HEK293T (cell line): ENCODE measurements at regions not wholly inside any gene's neighbourhood (a gene's known extent, or its start where the extent isn't known, plus 50 kb on each side); places are given as distances from the start of the nearest gene placed in this dataset.

Experiments
- CTCF ChIA-PET: fragments of 350-600 bp; formaldehyde crosslinking; extraction: SDS; loops from one replicate; lab custom pipeline; 2021; ENCODE audit warnings: antibody characterized with exemption, inconsistent platforms; lab: Yijun Ruan, JAX
- POLR2A ChIA-PET: fragments of 350-600 bp; formaldehyde crosslinking; extraction: SDS; loops from one replicate; lab custom pipeline; 2020; ENCODE audit warnings: antibody characterized with exemption, inconsistent platforms; lab: Yijun Ruan, JAX
- DNase-seq: peaks from one replicate; pipeline ENCODE4 v3.0.0; 2012; ENCODE audit warnings: mixed read lengths; ENCODE audit errors: extremely low spot score
- ARNT ChIP-seq: fragments of 450-650 bp; IDR thresholded peaks from 2 replicates; pipeline ENCODE4 v1.6.1; 2017; ENCODE audit warnings: mild to moderate bottlenecking
- BHLHE40 ChIP-seq: fragments of 450-650 bp; IDR thresholded peaks from 2 replicates; pipeline ENCODE4 v1.6.1; 2016; ENCODE audit warnings: mild to moderate bottlenecking, moderate library complexity, borderline replicate concordance
- CTBP1 ChIP-seq: fragments of 450-650 bp; IDR thresholded peaks from 2 replicates; pipeline ENCODE4 v1.6.1; 2016; ENCODE audit warnings: borderline replicate concordance
- ELF4 ChIP-seq: fragments of 450-650 bp; IDR thresholded peaks from 2 replicates; pipeline ENCODE4 v1.6.1; 2017; ENCODE audit warnings: antibody characterized with exemption
- FOXA1 ChIP-seq: fragments of 450-650 bp; IDR thresholded peaks from 2 replicates; pipeline ENCODE4 v1.6.1; 2016; ENCODE audit warnings: mild to moderate bottlenecking
- FOXK2 ChIP-seq: fragments of 450-650 bp; IDR thresholded peaks from 2 replicates; pipeline ENCODE4 v1.6.1; 2016; ENCODE audit warnings: mild to moderate bottlenecking
- FOXM1 ChIP-seq: fragments of 450-650 bp; IDR thresholded peaks from 2 replicates; pipeline ENCODE4 v1.6.1; 2017; ENCODE audit warnings: mild to moderate bottlenecking, borderline replicate concordance
- HDGF ChIP-seq: fragments of 450-650 bp; IDR thresholded peaks from 2 replicates; pipeline ENCODE4 v1.6.1; 2017; ENCODE audit warnings: antibody characterized with exemption, borderline replicate concordance
- L3MBTL2 ChIP-seq: fragments of 450-650 bp; conservative IDR thresholded peaks from 2 replicates; pipeline ENCODE4 v1.6.1; 2016; ENCODE audit warnings: mild to moderate bottlenecking
- LEF1 ChIP-seq: fragments of 450-650 bp; IDR thresholded peaks from 2 replicates; pipeline ENCODE4 v1.6.1; 2017; ENCODE audit warnings: mild to moderate bottlenecking, borderline replicate concordance
- NFRKB ChIP-seq: fragments of 450-650 bp; IDR thresholded peaks from 2 replicates; pipeline ENCODE4 v1.6.1; 2016; ENCODE audit warnings: mild to moderate bottlenecking, moderate library complexity
- PKNOX1 ChIP-seq: fragments of 450-650 bp; IDR thresholded peaks from 2 replicates; pipeline ENCODE4 v1.6.1; 2016
- SP1 ChIP-seq: fragments of 450-650 bp; IDR thresholded peaks from 2 replicates; pipeline ENCODE4 v1.6.1; 2017
- SUZ12 ChIP-seq: fragments of 450-650 bp; IDR thresholded peaks from 2 replicates; pipeline ENCODE4 v1.6.1; 2016; ENCODE audit warnings: mild to moderate bottlenecking
- TARDBP ChIP-seq: fragments of 450-650 bp; IDR thresholded peaks from 2 replicates; pipeline ENCODE4 v1.6.1; 2016
- ZNF384 ChIP-seq: fragments of 450-650 bp; IDR thresholded peaks from 2 replicates; pipeline ENCODE4 v1.6.1; 2016

DNA sequence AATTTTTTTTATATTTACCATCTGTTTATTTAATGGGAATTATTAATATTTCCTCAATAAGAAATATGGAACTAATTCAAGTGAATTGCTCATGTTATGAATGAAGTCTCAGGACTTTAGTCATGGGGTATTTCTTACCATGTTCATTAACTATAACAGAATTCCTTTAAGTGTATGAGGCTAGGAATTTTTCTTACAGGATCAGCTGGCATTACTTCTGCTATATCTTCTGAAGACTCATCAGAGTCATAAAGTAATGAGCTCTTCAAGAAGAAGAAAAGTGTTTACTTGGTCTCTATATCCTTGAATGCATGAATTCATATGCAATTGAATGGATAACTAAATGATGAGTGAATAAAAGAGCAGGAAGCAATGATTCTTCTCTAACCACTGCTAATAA, 486.8 kb upstream of the THBS1 start:
- TF ChIP-seq ELF4, result no peak
- no peak for TF ChIP-seq ARNT
- TF ChIP-seq CTBP1, result no peak
- TF ChIP-seq SUZ12, result no peak
- TF ChIP-seq NFRKB, result no peak
- TF ChIP-seq TARDBP, result no peak
- no peak for TF ChIP-seq LEF1
- no peak for TF ChIP-seq FOXM1
- TF ChIP-seq BHLHE40, result no peak
- no peak for TF ChIP-seq HDGF
- POLR2A ChIA-PET, result no interaction called here
- CTCF ChIA-PET, result no interaction called here
- no peak for DNase-seq

DNA sequence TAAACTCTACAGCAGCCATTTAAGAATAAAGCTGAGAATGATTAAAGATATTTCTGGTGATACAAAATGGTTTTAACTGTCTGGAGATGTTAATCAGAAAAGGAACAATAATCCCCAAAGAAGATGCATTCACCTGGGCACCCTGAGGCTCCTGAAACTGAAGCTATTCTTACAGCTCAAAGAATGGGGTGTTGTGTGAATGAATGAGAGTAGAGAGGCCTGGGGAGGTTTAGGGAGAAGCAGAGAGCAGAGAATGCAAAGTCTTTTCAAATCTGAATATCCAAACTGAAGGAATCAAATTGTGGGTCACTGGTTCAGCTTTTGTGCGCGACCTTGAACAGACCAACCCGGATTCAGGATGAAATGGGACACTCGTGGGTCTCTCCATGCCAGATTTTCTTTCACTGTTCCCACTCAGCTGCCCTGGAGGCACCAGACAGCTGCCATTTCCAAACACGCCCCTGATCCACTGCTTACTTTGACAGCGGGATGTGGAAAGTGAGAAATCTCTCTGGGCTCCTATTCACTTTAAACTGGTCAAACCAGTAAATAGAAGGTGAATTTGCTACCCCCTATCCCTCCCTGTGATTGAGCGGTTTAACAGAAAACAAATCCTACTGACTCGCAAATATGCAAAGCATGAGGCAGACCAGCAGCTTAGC, 485.5 kb upstream of the THBS1 start:
- TF ChIP-seq ARNT (no peak), LEF1 (no peak), L3MBTL2 (no peak), BHLHE40 (no peak), NFRKB (no peak), FOXK2 (no peak), CTBP1 (no peak), ZNF384 (no peak), PKNOX1 (no peak), HDGF (no peak), ELF4 (no peak), FOXM1 (no peak), SP1 (no peak), SUZ12 (no peak), TARDBP (no peak)
- ChIA-PET CTCF (no interaction called here), POLR2A (interaction anchor here (0.6 kb wide), 1 partner anchor 238 kb away, joined by 3 read pairs; no protein-coding TSS in a partner anchor)
- no peak for DNase-seq

GRCh38 chr15:39096608-39097205, 484.2 kb upstream of the THBS1 start:
- DNase-seq, result no peak
- TF ChIP-seq FOXA1 (no peak), HDGF (no peak), PKNOX1 (no peak), CTBP1 (no peak), SP1 (no peak), BHLHE40 (no peak), TARDBP (no peak), ARNT (no peak), NFRKB (no peak), SUZ12 (no peak), FOXM1 (no peak), ELF4 (no peak), L3MBTL2 (no peak), LEF1 (no peak)
- ChIA-PET CTCF (no interaction called here), POLR2A (no interaction called here)

- ChIA-PET POLR2A (no interaction called here), CTCF (no interaction called here)
- no peak for DNase-seq
- TF ChIP-seq ELF4 (no peak), BHLHE40 (no peak), ZNF384 (no peak), ARNT (no peak), L3MBTL2 (no peak), SP1 (no peak), SUZ12 (no peak), TARDBP (no peak), PKNOX1 (no peak), FOXK2 (no peak), FOXM1 (no peak), CTBP1 (no peak), LEF1 (no peak), NFRKB (no peak), HDGF (no peak), FOXA1 (no peak)
Measured at GRCh38 chr15:39099524-39099923, 481.4 kb upstream of the THBS1 start.

DNA sequence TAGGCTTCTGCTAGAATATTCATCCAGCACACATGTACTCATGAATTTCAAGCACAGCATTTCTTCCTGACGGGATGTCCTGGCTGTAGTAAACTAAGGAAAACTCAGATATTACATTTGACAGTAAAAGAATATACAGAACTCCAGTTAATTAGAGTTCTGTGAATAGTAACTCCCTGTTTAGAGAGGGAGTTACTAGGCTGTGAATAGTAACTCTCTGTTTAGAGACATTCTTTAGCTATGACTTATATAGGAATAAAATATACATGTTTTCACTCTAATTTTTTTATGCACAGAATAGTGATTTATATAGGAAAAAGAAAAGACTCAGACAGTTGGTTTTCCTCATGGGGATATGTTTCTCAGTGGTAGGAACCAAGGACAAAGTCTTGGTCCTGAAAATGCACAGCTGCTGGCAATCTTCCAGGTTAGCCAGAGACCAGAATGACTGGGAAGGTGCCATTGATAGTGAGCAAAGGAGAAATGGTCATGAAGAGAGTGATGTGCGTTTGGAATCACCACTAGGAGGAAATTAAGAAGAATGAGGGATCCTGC, 480.7 kb upstream of the THBS1 start:
- no peak for TF ChIP-seq FOXM1
- TF ChIP-seq ELF4, result no peak
- no peak for TF ChIP-seq SP1
- TF ChIP-seq TARDBP, result no peak
- TF ChIP-seq L3MBTL2, result no peak
- DNase-seq, result no peak
- ChIA-PET POLR2A (no interaction called here), CTCF (no interaction called here)

DNA sequence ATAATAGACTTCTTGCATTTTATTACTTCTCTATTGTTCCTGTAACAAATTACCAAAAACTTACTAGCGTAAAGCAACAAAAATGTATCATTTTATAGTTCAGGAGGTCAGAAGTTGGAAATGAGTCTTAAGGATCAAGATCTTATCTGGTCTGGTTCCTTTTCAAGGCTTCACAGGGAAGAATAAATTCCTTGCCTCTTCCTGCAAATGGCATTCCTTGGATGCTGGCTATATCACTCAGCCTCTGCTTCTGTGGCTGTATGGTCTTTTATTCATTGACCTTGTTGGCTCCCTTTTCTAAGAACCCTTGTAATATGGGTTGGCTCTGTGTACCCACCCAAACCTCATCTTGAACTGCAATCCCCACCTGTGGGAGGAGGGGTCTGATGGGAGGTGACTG, 478.4 kb upstream of the THBS1 start:
- ChIA-PET POLR2A (no interaction called here), CTCF (no interaction called here)
- no peak for DNase-seq
- TF ChIP-seq ELF4 (no peak), NFRKB (no peak), L3MBTL2 (no peak), BHLHE40 (no peak), ARNT (no peak), SUZ12 (no peak), FOXA1 (no peak), CTBP1 (no peak), ZNF384 (no peak), LEF1 (no peak), FOXK2 (no peak), HDGF (no peak), PKNOX1 (no peak)
